Activated T-cell treated with anti-CD3 and anti-CD28 coated beads, Interleukin-2, amount 50 U/mL, for 4 hours (primary cell): ENCODE measurements at regions not wholly inside any gene's neighbourhood (a gene's known extent, or its start where the extent isn't known, plus 50 kb on each side); places are given as distances from the start of the nearest gene placed in this dataset.
"Not testable (repeated sequence)": the region's sequence is repeated elsewhere in the genome, so short reads cannot be mapped to it uniquely, and the experiment has no call there.

Source experiments
- ATAC-seq, 2 donors: fragments of 200-7000 bp; cut with Tn5 transposase; one replicate each; pipeline ENCODE4 v1.10.0; 2021
- DNase-seq: peaks from one replicate; pipeline ENCODE4 v3.0.0-alpha.2; 2020
- H3K27me3 Mint-ChIP-seq: one replicate; pipeline ENCODE4 v1.8.0; 2021; ENCODE audit warnings: low read depth, mixed read lengths
- H3K36me3 Mint-ChIP-seq: one replicate; pipeline ENCODE4 v1.8.0; 2022; ENCODE audit warnings: mixed read lengths; ENCODE audit not compliant: insufficient read depth
- H3K4me1 Mint-ChIP-seq: one replicate; pipeline ENCODE4 v1.8.0; 2021; ENCODE audit warnings: low read depth, mixed read lengths
- H3K4me3 Mint-ChIP-seq: one replicate; pipeline ENCODE4 v1.8.0; 2021; ENCODE audit warnings: mild to moderate bottlenecking, moderate library complexity, mixed read lengths
- H3K9me3 Mint-ChIP-seq: one replicate; pipeline ENCODE4 v1.8.0; 2021; ENCODE audit warnings: mixed read lengths

GRCh38 chr2:4909346-4910009 is 782.7 kb upstream of the SOX11 start:
- ATAC-seq (no peak), DNase-seq (no peak)
- Mint-ChIP-seq H3K4me3 (no peak overlapping the region), H3K9me3 (no peaks in the 10 kb centered on the region), H3K27me3 (no peaks in the 10 kb centered on the region), H3K4me1 (no peaks in the 10 kb centered on the region), H3K36me3 (no peaks in the 10 kb centered on the region)

GRCh38 chr2:4914036-4914435 is 778.1 kb upstream of the SOX11 start:
- DNase-seq, result no peak
- peaks cover 3% of the 10 kb centered on the region for H3K9me3 Mint-ChIP-seq
- H3K27me3 Mint-ChIP-seq, result no peaks in the 10 kb centered on the region

GRCh38 chr2:4914551-4914950 is 777.6 kb upstream of the SOX11 start:
- no peaks in the 10 kb centered on the region for H3K36me3 Mint-ChIP-seq
- ATAC-seq, result no peak
- H3K4me3 Mint-ChIP-seq, result no peak overlapping the region

More at GRCh38 chr2:4914036-4914435, 778.1 kb upstream of the SOX11 start:
- ATAC-seq, result no peak
- H3K4me1 Mint-ChIP-seq, result no peaks in the 10 kb centered on the region
- H3K4me3 Mint-ChIP-seq, result no peak overlapping the region
- no peaks in the 10 kb centered on the region for H3K36me3 Mint-ChIP-seq

DNA sequence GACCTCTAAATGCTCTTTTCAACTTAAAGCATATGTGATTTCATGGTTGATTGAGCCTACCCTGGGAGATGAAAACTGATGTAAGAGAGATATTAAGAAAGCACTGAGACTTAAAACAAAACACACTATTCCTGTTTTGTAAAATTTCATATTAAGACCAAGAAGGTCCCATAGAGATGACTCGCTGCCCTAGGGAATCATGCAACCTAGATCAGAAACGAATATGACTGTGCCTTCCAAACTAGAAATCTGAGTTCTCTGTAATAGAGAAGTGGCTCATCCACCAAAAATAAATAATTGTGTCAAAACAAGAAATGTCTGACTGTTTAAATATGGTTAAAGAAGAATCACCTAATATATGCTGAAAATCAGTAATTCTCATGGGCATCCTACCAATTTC is 776.8 kb upstream of the SOX11 start:
- H3K9me3 Mint-ChIP-seq, result peaks cover 3% of the 10 kb centered on the region
- no peaks in the 10 kb centered on the region for H3K27me3 Mint-ChIP-seq
- no peaks in the 10 kb centered on the region for H3K4me1 Mint-ChIP-seq
- H3K36me3 Mint-ChIP-seq, result no peaks in the 10 kb centered on the region
- no peak for DNase-seq
- no peak for ATAC-seq
- H3K4me3 Mint-ChIP-seq, result no peak overlapping the region

More at GRCh38 chr2:4914551-4914950, 777.6 kb upstream of the SOX11 start:
- no peak for DNase-seq
- Mint-ChIP-seq H3K27me3 (no peaks in the 10 kb centered on the region), H3K9me3 (peaks cover 3% of the 10 kb centered on the region), H3K4me1 (no peaks in the 10 kb centered on the region)

DNA sequence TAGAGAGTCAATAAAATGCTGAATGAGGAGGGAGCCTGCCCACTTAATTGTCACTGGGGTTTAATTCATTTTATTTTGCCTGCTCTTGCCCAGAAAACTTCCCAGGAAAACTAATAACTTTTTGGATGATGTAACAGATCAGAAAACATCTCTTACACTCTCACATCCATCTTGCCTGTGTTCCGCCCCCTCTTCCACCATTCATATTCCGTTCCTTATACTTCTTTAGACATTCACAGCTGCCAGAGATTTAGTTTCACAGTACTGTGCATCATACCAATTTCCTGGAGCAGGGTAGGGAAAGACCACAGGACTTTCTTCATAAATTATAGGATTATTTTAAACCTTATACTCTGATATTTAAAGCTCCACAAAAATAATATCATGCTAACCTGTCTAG is 776.1 kb upstream of the SOX11 start:
- DNase-seq, result no peak
- no peaks in the 10 kb centered on the region for H3K36me3 Mint-ChIP-seq
- no peaks in the 10 kb centered on the region for H3K4me1 Mint-ChIP-seq
- peaks cover 3% of the 10 kb centered on the region for H3K9me3 Mint-ChIP-seq
- H3K4me3 Mint-ChIP-seq, result no peak overlapping the region
- ATAC-seq, result no peak
- H3K27me3 Mint-ChIP-seq, result no peaks in the 10 kb centered on the region

DNA sequence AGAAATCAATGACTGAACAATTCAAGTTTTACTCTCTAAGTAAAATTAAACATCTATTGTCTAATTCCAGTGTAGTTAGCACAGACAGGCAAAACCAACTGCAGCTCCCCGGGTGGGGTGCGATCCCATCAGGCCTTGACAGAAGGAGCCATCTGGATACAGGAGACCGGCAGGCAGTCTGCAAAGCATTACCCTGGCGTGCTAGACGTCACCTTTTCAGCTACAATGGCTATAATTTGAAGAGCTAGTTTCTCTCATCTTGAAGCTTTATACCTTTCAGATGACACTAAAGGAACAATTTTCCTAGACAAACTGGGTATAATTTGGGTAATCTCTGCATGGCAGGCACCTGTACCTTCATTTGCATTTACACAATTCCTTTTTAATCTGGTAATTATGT is 761.5 kb upstream of the SOX11 start:
- peaks cover 15% of the 10 kb centered on the region for H3K9me3 Mint-ChIP-seq
- no peak for ATAC-seq
- no peak for DNase-seq
- H3K36me3 Mint-ChIP-seq, result no peaks in the 10 kb centered on the region
- no peaks in the 10 kb centered on the region for H3K4me1 Mint-ChIP-seq
- H3K27me3 Mint-ChIP-seq, result no peaks in the 10 kb centered on the region
- no peak overlapping the region for H3K4me3 Mint-ChIP-seq

- Mint-ChIP-seq H3K4me3 (no peak overlapping the region), H3K4me1 (no peaks in the 10 kb centered on the region), H3K9me3 (peaks cover 15% of the 10 kb centered on the region), H3K36me3 (no peaks in the 10 kb centered on the region), H3K27me3 (no peaks in the 10 kb centered on the region)
- ATAC-seq (no peak), DNase-seq (no peak)
Measured at GRCh38 chr2:4931721-4932365, 760.3 kb upstream of the SOX11 start.

DNA sequence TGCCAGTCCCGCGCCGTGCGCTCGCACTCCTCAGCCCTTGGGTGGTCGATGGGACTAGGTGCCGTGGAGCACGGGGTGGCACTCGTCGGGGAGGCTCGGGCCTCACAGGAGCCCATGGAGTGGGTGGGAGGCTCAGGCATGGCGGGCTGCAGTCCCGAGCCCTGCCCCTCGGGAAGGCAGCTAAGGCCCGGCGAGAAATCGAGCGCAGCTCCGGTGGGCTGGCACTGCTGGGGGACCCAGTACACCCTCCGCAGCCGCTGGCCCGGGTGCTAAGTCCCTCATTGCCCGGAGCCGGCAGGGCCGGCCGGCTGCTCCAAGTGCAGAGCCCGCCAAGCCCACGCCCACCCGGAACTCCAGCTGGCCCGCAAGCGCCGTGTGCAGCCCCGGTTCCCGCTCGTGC is 756.9 kb upstream of the SOX11 start:
- H3K4me3 Mint-ChIP-seq, H3K27me3 Mint-ChIP-seq, ATAC-seq, H3K36me3 Mint-ChIP-seq, H3K4me1 Mint-ChIP-seq, DNase-seq: not testable (repeated sequence)
- peaks cover 19% of the 10 kb centered on the region for H3K9me3 Mint-ChIP-seq

DNA sequence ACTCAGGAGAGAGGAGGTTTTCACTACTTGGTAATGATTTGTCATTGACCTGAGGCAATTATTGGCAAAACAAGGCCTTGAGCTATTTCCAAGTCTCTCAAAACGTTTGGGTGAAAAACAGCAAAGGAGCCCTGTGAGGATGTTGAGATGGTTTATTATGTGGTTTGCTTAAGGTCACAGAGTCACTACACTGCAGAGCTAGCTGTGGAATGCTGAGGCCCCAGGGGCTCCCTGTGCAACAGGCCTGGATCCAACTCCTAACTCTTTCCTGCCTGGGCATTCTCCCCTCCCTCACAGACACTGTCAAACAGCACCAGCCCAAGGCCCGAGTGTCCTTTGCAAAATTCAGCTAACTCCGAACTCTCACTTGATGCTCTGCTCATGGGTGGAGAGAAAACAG is 754.6 kb upstream of the SOX11 start:
- H3K4me1 Mint-ChIP-seq, result no peaks in the 10 kb centered on the region
- no peaks in the 10 kb centered on the region for H3K36me3 Mint-ChIP-seq

DNA sequence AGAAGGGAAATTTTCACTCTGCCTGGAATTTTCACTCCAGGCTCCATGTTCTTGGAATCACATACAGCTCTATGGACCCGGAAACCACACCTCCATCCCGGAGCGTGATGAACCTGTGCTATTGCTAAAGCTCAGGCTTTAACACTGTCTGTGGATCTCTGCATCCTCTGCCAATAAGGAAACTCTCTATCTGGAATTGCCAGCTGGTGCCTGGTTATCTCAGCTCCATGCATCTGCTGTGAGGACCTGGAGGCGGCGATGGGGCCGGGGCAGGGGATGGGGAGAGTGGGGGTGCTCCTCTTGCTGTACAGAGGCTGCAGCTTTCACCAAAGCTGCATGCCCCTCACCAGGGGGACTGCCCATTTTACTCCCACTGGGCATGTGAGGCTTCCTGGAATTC is 754.0 kb upstream of the SOX11 start:
- DNase-seq, result no peak
- no peak for ATAC-seq
- H3K4me3 Mint-ChIP-seq, result no peak overlapping the region
- H3K9me3 Mint-ChIP-seq, result peaks cover 19% of the 10 kb centered on the region
- no peaks in the 10 kb centered on the region for H3K4me1 Mint-ChIP-seq
- H3K36me3 Mint-ChIP-seq, result no peaks in the 10 kb centered on the region
- no peaks in the 10 kb centered on the region for H3K27me3 Mint-ChIP-seq

More for the DNA sequence above, 754.6 kb upstream of the SOX11 start:
- no peak for ATAC-seq
- DNase-seq, result no peak
- H3K27me3 Mint-ChIP-seq, result no peaks in the 10 kb centered on the region
- H3K4me3 Mint-ChIP-seq, result no peak overlapping the region
- peaks cover 22% of the 10 kb centered on the region for H3K9me3 Mint-ChIP-seq

DNA sequence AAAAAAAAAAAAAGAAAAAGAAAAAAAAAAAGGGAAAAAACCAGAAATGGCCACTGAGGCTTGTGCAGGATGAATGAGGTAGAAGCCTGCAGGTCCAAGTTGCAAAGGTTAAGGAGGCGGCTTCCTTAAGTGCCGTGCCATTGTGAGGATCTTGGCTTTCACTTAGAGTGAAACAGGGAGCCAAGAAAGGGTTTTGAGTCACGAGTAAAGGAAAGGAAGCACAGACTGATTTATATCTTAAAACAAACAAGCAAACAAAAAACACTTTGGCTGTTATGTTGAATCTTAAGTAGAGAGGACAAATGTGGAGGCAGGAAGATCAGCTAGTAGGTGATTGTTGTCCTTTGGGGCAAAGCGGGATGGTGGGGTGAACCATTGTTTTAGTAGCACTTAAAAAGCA is 749.7 kb upstream of the SOX11 start:
- Mint-ChIP-seq H3K27me3 (no peaks in the 10 kb centered on the region), H3K36me3 (no peaks in the 10 kb centered on the region), H3K4me3 (no peak overlapping the region), H3K4me1 (no peaks in the 10 kb centered on the region), H3K9me3 (peaks cover 6% of the 10 kb centered on the region)
- no peak for ATAC-seq
- no peak for DNase-seq

DNA sequence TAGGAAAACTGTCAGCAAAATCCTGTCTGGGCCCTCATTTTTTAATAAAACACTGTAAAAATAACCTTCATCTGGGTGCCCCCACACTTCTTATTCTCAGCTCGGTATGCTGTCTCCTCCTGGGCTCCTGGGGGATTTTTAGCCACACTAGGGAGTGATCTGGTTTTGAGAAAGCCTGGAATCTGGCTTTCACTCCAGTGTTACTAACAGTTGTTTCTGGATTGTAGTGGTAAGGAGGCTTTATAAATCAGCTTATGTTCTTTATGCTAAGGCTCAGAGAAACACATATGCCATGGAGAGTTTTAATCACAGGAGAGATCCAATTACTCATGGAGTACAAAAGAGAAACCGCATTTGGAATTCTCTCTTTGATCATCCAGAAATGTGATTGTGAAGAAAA is 744.3 kb upstream of the SOX11 start:
- DNase-seq, result no peak
- Mint-ChIP-seq H3K9me3 (peaks cover 7% of the 10 kb centered on the region), H3K4me1 (no peaks in the 10 kb centered on the region)

DNA sequence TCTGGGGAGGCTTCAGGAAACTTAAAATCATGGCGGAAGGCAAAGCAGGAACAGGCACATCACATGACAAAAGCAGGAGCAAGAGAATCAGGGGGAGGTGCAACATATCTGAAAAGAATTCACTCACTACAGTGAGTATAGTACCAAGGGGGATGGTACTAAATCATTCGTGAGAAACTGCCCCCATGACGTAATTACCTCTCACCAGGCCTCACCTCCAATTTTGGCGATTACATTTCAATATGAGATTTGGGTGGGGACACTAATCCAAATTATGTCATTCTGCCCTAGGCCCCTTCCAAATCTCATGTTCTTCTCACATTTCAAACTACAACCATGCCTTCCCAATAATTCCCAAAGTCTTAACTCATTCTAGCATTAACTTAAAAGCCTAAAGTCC is 740.8 kb upstream of the SOX11 start:
- H3K36me3 Mint-ChIP-seq, result no peaks in the 10 kb centered on the region
- H3K4me3 Mint-ChIP-seq, result no peak overlapping the region
- DNase-seq, result no peak
- H3K4me1 Mint-ChIP-seq, result no peaks in the 10 kb centered on the region
- H3K9me3 Mint-ChIP-seq, result peaks cover 9% of the 10 kb centered on the region
- H3K27me3 Mint-ChIP-seq, result no peaks in the 10 kb centered on the region
- no peak for ATAC-seq

More for the DNA sequence above, 744.3 kb upstream of the SOX11 start:
- Mint-ChIP-seq H3K27me3 (no peaks in the 10 kb centered on the region), H3K36me3 (no peaks in the 10 kb centered on the region), H3K4me3 (no peak overlapping the region)
- no peak for ATAC-seq

DNA sequence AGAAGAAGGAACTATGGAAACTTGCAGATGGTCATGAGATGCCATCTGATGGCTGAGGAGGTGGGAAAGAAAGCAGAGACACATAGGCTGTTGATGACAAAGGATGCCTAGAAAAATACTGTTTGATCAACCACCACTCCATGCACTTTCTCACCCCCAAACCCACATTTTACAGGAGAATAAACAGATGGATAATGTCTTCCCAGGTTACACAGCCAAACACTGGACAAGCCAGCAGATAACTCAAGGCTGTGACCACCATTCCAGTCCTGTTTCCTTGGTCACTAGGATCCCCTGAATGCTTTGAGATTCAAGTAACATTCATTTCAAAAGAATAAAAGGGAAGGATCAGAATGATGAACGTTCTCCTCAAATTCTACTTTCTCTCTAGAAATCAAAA is 733.0 kb upstream of the SOX11 start:
- H3K27me3 Mint-ChIP-seq, result no peaks in the 10 kb centered on the region

GRCh38 chr2:4962419-4962818 is 729.8 kb upstream of the SOX11 start:
- peaks cover 16% of the 10 kb centered on the region for H3K9me3 Mint-ChIP-seq
- H3K36me3 Mint-ChIP-seq, result no peaks in the 10 kb centered on the region
- no peak for ATAC-seq
- no peaks in the 10 kb centered on the region for H3K4me1 Mint-ChIP-seq
- H3K4me3 Mint-ChIP-seq, result no peak overlapping the region
- DNase-seq, result no peak
- no peaks in the 10 kb centered on the region for H3K27me3 Mint-ChIP-seq

More for the DNA sequence above, 733.0 kb upstream of the SOX11 start:
- no peak for ATAC-seq
- DNase-seq, result no peak
- Mint-ChIP-seq H3K4me3 (no peak overlapping the region), H3K9me3 (peaks cover 17% of the 10 kb centered on the region), H3K4me1 (no peaks in the 10 kb centered on the region), H3K36me3 (no peaks in the 10 kb centered on the region)
